GM23338 (cell line): ENCODE measurements at regions not wholly inside any gene's neighbourhood (a gene's known extent, or its start where the extent isn't known, plus 50 kb on each side); places are given as distances from the start of the nearest gene placed in this dataset.

Source experiments
- ATAC-seq: fragments of 200-7000 bp; cut with Tn5 transposase; 3 replicates; pipeline ENCODE4 v1.9.1; 2020
- DNase-seq: peaks from one replicate; pipeline ENCODE4 v3.0.0-alpha.2; 2015; ENCODE audit warnings: low spot score
- H2AFZ ChIP-seq: fragments of 200-600 bp; sonication (generic); 2 replicates; pipeline ENCODE4 v1.8.0; 2016; ENCODE audit warnings: antibody characterized with exemption, mild to moderate bottlenecking, moderate library complexity
- H3F3A ChIP-seq: fragments of 200-600 bp; sonication (generic); replicated peaks from 2 replicates; pipeline ENCODE4 v1.8.0; 2017; ENCODE audit warnings: antibody characterized with exemption, mixed run types, low read depth
- H3K27ac ChIP-seq: fragments of 200-600 bp; sonication (generic); 2 replicates; pipeline ENCODE4 v1.6.1; 2016; ENCODE audit warnings: low read depth
- H3K27me3 ChIP-seq: fragments of 200-600 bp; sonication (generic); 2 replicates; pipeline ENCODE4 v1.8.0; 2016; ENCODE audit warnings: mild to moderate bottlenecking, mixed run types, moderate library complexity; ENCODE audit not compliant: insufficient read depth
- H3K36me3 ChIP-seq: fragments of 200-600 bp; sonication (generic); 2 replicates; pipeline ENCODE4 v1.8.0; 2016; ENCODE audit warnings: mild to moderate bottlenecking; ENCODE audit not compliant: insufficient read depth
- H3K4me1 ChIP-seq: fragments of 200-600 bp; sonication (generic); 2 replicates; pipeline ENCODE4 v1.8.0; 2016; ENCODE audit warnings: mild to moderate bottlenecking, moderate library complexity; ENCODE audit not compliant: insufficient read depth
- H3K4me2 ChIP-seq: fragments of 200-600 bp; sonication (generic); 2 replicates; pipeline ENCODE4 v1.7.1; 2017; ENCODE audit warnings: mixed run types
- H3K4me3 ChIP-seq: fragments of 200-600 bp; sonication (generic); 2 replicates; pipeline ENCODE4 v1.6.1; 2016; ENCODE audit warnings: mixed run types
- H3K79me2 ChIP-seq: fragments of 200-600 bp; sonication (generic); replicated peaks from 2 replicates; pipeline ENCODE4 v1.8.0; 2017; ENCODE audit warnings: mild to moderate bottlenecking; ENCODE audit not compliant: insufficient read depth
- H3K9me2 ChIP-seq: fragments of 200-600 bp; sonication (generic); 2 replicates; pipeline ENCODE4 v1.8.0; 2017; ENCODE audit not compliant: insufficient read depth
- H4K20me1 ChIP-seq: fragments of 200-600 bp; sonication (generic); replicated peaks from 2 replicates; pipeline ENCODE4 v1.8.0; 2017; ENCODE audit warnings: mild to moderate bottlenecking; ENCODE audit not compliant: insufficient read depth
- H3K27ac Mint-ChIP-seq: 2 replicates; pipeline ENCODE4 v1.8.0; 2020; ENCODE audit warnings: inconsistent platforms, mild to moderate bottlenecking, moderate library complexity, mixed read lengths
- H3K27me3 Mint-ChIP-seq: 3 replicates; pipeline ENCODE4 v1.8.0; 2022; ENCODE audit warnings: low read depth, mild to moderate bottlenecking, moderate library complexity, mixed read lengths, inconsistent platforms; ENCODE audit not compliant: insufficient read depth, poor library complexity
- H3K36me3 Mint-ChIP-seq: 3 replicates; pipeline ENCODE4 v1.8.0; 2021; ENCODE audit warnings: low read depth, mild to moderate bottlenecking, inconsistent platforms, moderate library complexity, mixed read lengths
- H3K4me1 Mint-ChIP-seq: 3 replicates; pipeline ENCODE4 v1.8.0; 2020; ENCODE audit warnings: mild to moderate bottlenecking, inconsistent platforms, mixed read lengths
- H3K4me3 Mint-ChIP-seq: 3 replicates; pipeline ENCODE4 v1.8.0; 2021; ENCODE audit warnings: moderate library complexity, mild to moderate bottlenecking, inconsistent platforms, mixed read lengths
- H3K9me3 Mint-ChIP-seq: 3 replicates; pipeline ENCODE4 v1.8.0; 2020; ENCODE audit warnings: moderate library complexity, mild to moderate bottlenecking, inconsistent platforms, mixed read lengths
- CREB1 ChIP-seq: fragments of 250-450 bp; sonication (Bioruptor Pico); IDR thresholded peaks from 2 replicates; pipeline ENCODE4 v1.5.0; 2020; ENCODE audit warnings: low read depth, mild to moderate bottlenecking, moderate library complexity
- EZH2 ChIP-seq: fragments of 200-600 bp; sonication (generic); IDR thresholded peaks from one replicate; pipeline ENCODE4 v1.8.0; 2017; ENCODE audit warnings: antibody characterized with exemption, mild to moderate bottlenecking, low read depth; ENCODE audit not compliant: unreplicated experiment
- EZH2phosphoT487 ChIP-seq: fragments of 200-600 bp; sonication (generic); IDR thresholded peaks from one replicate; pipeline ENCODE4 v1.8.1; 2018; ENCODE audit warnings: antibody characterized with exemption; ENCODE audit not compliant: unreplicated experiment
- JUNB ChIP-seq: IDR thresholded peaks from one replicate; pipeline ENCODE4 v1.6.1; 2016; ENCODE audit warnings: antibody characterized with exemption; ENCODE audit not compliant: unreplicated experiment
- NANOG ChIP-seq: IDR thresholded peaks from 2 replicates; pipeline ENCODE4 v1.6.1; 2016; ENCODE audit warnings: antibody characterized with exemption, borderline replicate concordance
- POLR2AphosphoS5 ChIP-seq: IDR thresholded peaks from 2 replicates; pipeline ENCODE4 v1.6.1; 2016; ENCODE audit warnings: antibody characterized with exemption, low read depth
- STAT1 ChIP-seq: IDR thresholded peaks from one replicate; pipeline ENCODE4 v1.6.1; 2016; ENCODE audit warnings: antibody characterized with exemption; ENCODE audit not compliant: unreplicated experiment
- ZNF114 ChIP-seq: fragments of 250-450 bp; sonication (Bioruptor Pico); IDR thresholded peaks from 2 replicates; pipeline ENCODE4 v1.5.0; 2020; ENCODE audit warnings: mild to moderate bottlenecking, moderate library complexity
- TF ChIP-seq, protein P1 (sequence below), 2 experiments: fragments of 200-600 bp in 1 of 2; sonication (generic) in 1 of 2; conservative IDR thresholded peaks; 2 replicates each; pipeline versions ENCODE4 v1.5.1 to v1.6.1; 2016 to 2017; ENCODE audit warnings: antibody characterized with exemption in 2 of 2, low read depth in 2 of 2, mild to moderate bottlenecking in 2 of 2, moderate library complexity in 1 of 2
- TF ChIP-seq, protein P2 (sequence below): IDR thresholded peaks from 2 replicates; pipeline ENCODE4 v1.6.1; 2016; ENCODE audit warnings: antibody characterized with exemption
- TF ChIP-seq, protein P3 (sequence below): fragments of 250-450 bp; sonication (Bioruptor Pico); IDR thresholded peaks from 2 replicates; pipeline ENCODE4 v1.5.0; 2020; ENCODE audit warnings: mild to moderate bottlenecking, moderate library complexity

DNA sequence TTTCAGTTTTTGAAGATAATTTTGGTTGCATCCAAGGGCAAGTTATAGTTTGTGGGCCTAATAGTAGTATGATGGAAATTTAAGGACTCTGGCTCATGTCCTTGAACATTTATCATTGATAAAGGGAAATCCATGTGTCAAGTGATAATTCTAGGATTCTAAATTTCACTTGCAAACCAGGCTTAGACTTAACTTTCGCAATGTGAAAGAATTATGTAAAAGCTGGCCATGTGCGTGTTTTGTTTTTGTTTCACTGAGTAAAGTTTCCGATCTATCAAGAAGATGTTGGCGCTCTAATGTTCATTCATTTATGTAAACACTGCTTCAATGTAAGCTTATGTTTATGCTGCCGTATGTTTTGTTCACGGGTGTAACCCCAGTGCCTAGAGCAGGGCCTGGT, 302.0 kb downstream of the SOX4 start:
- ATAC-seq (no peak), DNase-seq (no peak)
- H3K36me3 Mint-ChIP-seq: peaks cover 9% of the 10 kb centered on the region
- H3K4me1 ChIP-seq: peaks cover 10% of the 10 kb centered on the region
- no peak overlapping the region for H3K4me3 ChIP-seq
- no peak overlapping the region for H3K4me2 ChIP-seq
- H3K27ac ChIP-seq: no peak overlapping the region
- peaks cover 64% of the 10 kb centered on the region for H3K79me2 ChIP-seq
- no peaks in the 10 kb centered on the region for H3K9me3 Mint-ChIP-seq
- H3K27ac Mint-ChIP-seq: peak overlapping the region; percentile 6; the same call in 1 of the 2 replicates
- no peaks in the 10 kb centered on the region for H3F3A ChIP-seq
- TF ChIP-seq JUNB (no peak), NANOG (no peak), EZH2phosphoT487 (no peak), EZH2 (no peak), POLR2AphosphoS5 (no peak)
- TF ChIP-seq, protein P1, sequence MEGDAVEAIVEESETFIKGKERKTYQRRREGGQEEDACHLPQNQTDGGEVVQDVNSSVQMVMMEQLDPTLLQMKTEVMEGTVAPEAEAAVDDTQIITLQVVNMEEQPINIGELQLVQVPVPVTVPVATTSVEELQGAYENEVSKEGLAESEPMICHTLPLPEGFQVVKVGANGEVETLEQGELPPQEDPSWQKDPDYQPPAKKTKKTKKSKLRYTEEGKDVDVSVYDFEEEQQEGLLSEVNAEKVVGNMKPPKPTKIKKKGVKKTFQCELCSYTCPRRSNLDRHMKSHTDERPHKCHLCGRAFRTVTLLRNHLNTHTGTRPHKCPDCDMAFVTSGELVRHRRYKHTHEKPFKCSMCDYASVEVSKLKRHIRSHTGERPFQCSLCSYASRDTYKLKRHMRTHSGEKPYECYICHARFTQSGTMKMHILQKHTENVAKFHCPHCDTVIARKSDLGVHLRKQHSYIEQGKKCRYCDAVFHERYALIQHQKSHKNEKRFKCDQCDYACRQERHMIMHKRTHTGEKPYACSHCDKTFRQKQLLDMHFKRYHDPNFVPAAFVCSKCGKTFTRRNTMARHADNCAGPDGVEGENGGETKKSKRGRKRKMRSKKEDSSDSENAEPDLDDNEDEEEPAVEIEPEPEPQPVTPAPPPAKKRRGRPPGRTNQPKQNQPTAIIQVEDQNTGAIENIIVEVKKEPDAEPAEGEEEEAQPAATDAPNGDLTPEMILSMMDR (conservative IDR thresholded peaks at IDR 0.05; ENCODE audit: low read depth in 2 of 2): no peak
- TF ChIP-seq, protein P2, sequence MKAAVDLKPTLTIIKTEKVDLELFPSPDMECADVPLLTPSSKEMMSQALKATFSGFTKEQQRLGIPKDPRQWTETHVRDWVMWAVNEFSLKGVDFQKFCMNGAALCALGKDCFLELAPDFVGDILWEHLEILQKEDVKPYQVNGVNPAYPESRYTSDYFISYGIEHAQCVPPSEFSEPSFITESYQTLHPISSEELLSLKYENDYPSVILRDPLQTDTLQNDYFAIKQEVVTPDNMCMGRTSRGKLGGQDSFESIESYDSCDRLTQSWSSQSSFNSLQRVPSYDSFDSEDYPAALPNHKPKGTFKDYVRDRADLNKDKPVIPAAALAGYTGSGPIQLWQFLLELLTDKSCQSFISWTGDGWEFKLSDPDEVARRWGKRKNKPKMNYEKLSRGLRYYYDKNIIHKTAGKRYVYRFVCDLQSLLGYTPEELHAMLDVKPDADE: no peak
- no peaks in the 10 kb centered on the region for H3K27me3 ChIP-seq
- no peaks in the 10 kb centered on the region for H3K9me2 ChIP-seq
- 0 out of 2 replicates have a peak, but pooled peaks cover 1% of the 10 kb centered on the region for H3K36me3 ChIP-seq
- H3K4me3 Mint-ChIP-seq: no peak overlapping the region
- H4K20me1 ChIP-seq: no peaks in the 10 kb centered on the region
- peaks cover 9% of the 10 kb centered on the region for H3K27me3 Mint-ChIP-seq
- H2AFZ ChIP-seq: no peak overlapping the region
- H3K4me1 Mint-ChIP-seq: peaks cover 15% of the 10 kb centered on the region

DNA sequence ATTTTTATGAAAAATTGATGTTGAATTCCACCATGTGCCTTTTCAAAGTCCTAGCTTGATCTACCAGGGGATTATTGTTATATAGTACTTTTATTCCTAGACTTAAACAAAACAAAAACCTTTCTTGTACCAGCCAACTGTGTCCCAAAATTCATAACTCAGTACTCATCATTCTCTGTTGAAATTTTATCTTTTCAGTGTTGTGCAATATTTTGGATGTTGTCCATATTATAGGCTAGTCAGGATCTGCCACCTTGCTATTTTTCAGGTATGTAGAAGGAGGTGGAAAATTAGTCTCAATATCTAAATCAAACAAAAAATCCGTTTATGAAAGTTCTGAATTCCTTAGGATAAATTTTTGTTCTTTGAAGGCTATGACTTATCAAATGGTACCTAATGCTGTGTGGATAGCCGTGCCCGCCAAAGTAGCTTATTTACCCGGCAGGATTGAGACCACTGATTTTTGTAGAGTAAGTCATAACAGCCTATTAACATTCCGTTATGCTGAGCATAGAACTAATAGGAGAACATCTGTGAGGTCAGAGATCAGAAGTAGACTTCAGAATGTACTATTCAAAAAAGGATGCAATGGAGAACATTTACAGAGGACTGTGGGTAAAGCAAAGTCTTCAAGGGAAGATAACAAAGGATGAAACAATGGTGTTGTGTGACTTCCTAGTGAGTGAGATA, 304.7 kb downstream of the SOX4 start:
- H3K27ac Mint-ChIP-seq: no peak overlapping the region
- peaks cover 10% of the 10 kb centered on the region for H3K36me3 Mint-ChIP-seq
- TF ChIP-seq ZNF114 (no peak), CREB1 (no peak), STAT1 (no peak), EZH2phosphoT487 (no peak)
- TF ChIP-seq, protein P2: no peak
- TF ChIP-seq, protein P3, sequence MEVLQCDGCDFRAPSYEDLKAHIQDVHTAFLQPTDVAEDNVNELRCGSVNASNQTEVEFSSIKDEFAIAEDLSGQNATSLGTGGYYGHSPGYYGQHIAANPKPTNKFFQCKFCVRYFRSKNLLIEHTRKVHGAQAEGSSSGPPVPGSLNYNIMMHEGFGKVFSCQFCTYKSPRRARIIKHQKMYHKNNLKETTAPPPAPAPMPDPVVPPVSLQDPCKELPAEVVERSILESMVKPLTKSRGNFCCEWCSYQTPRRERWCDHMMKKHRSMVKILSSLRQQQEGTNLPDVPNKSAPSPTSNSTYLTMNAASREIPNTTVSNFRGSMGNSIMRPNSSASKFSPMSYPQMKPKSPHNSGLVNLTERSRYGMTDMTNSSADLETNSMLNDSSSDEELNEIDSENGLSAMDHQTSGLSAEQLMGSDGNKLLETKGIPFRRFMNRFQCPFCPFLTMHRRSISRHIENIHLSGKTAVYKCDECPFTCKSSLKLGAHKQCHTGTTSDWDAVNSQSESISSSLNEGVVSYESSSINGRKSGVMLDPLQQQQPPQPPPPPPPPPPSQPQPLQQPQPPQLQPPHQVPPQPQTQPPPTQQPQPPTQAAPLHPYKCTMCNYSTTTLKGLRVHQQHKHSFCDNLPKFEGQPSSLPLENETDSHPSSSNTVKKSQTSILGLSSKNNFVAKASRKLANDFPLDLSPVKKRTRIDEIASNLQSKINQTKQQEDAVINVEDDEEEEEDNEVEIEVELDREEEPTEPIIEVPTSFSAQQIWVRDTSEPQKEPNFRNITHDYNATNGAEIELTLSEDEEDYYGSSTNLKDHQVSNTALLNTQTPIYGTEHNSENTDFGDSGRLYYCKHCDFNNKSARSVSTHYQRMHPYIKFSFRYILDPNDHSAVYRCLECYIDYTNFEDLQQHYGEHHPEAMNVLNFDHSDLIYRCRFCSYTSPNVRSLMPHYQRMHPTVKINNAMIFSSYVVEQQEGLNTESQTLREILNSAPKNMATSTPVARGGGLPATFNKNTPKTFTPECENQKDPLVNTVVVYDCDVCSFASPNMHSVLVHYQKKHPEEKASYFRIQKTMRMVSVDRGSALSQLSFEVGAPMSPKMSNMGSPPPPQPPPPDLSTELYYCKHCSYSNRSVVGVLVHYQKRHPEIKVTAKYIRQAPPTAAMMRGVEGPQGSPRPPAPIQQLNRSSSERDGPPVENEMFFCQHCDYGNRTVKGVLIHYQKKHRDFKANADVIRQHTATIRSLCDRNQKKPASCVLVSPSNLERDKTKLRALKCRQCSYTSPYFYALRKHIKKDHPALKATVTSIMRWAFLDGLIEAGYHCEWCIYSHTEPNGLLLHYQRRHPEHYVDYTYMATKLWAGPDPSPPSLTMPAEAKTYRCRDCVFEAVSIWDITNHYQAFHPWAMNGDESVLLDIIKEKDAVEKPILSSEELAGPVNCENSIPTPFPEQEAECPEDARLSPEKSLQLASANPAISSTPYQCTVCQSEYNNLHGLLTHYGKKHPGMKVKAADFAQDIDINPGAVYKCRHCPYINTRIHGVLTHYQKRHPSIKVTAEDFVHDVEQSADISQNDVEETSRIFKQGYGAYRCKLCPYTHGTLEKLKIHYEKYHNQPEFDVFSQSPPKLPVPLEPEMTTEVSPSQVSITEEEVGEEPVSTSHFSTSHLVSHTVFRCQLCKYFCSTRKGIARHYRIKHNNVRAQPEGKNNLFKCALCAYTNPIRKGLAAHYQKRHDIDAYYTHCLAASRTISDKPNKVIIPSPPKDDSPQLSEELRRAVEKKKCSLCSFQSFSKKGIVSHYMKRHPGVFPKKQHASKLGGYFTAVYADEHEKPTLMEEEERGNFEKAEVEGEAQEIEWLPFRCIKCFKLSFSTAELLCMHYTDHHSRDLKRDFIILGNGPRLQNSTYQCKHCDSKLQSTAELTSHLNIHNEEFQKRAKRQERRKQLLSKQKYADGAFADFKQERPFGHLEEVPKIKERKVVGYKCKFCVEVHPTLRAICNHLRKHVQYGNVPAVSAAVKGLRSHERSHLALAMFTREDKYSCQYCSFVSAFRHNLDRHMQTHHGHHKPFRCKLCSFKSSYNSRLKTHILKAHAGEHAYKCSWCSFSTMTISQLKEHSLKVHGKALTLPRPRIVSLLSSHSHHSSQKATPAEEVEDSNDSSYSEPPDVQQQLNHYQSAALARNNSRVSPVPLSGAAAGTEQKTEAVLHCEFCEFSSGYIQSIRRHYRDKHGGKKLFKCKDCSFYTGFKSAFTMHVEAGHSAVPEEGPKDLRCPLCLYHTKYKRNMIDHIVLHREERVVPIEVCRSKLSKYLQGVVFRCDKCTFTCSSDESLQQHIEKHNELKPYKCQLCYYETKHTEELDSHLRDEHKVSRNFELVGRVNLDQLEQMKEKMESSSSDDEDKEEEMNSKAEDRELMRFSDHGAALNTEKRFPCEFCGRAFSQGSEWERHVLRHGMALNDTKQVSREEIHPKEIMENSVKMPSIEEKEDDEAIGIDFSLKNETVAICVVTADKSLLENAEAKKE (CRISPR knock-in tag): no peak
- H3K27ac ChIP-seq: no peak overlapping the region
- H3K4me1 Mint-ChIP-seq: peaks cover 12% of the 10 kb centered on the region
- H3K4me3 Mint-ChIP-seq: no peak overlapping the region
- ATAC-seq (no peak), DNase-seq (no peak)
- H3K79me2 ChIP-seq: peaks cover 66% of the 10 kb centered on the region
- no peaks in the 10 kb centered on the region for H3F3A ChIP-seq
- no peak overlapping the region for H3K4me3 ChIP-seq
- peaks cover 7% of the 10 kb centered on the region; the same call in 1 of the 2 replicates for H3K4me1 ChIP-seq
- no peaks in the 10 kb centered on the region for H3K27me3 ChIP-seq
- H3K9me2 ChIP-seq: no peaks in the 10 kb centered on the region
- H3K4me2 ChIP-seq: no peak overlapping the region
- peaks cover 11% of the 10 kb centered on the region for H3K27me3 Mint-ChIP-seq
- H3K9me3 Mint-ChIP-seq: no peaks in the 10 kb centered on the region
- H3K36me3 ChIP-seq: 0 out of 2 replicates have a peak, but pooled peaks cover 3% of the 10 kb centered on the region
- no peaks in the 10 kb centered on the region; the same call in 1 of the 2 replicates for H4K20me1 ChIP-seq
- H2AFZ ChIP-seq: no peak overlapping the region
